Activated gamma-delta T cell treated with anti-CD3 and anti-CD28 coated beads, Interleukin-2, amount 50 U/mL, for 16 hours (primary cell): ENCODE measurements at regions not wholly inside any gene's neighbourhood (a gene's known extent, or its start where the extent isn't known, plus 50 kb on each side); places are given as distances from the start of the nearest gene placed in this dataset.
"Not testable (repeated sequence)": the region's sequence is repeated elsewhere in the genome, so short reads cannot be mapped to it uniquely, and the experiment has no call there.

Source experiments
- DNase-seq: peaks from one replicate; pipeline ENCODE4 v3.0.0-alpha.2; 2020; ENCODE audit warnings: low read depth

DNA sequence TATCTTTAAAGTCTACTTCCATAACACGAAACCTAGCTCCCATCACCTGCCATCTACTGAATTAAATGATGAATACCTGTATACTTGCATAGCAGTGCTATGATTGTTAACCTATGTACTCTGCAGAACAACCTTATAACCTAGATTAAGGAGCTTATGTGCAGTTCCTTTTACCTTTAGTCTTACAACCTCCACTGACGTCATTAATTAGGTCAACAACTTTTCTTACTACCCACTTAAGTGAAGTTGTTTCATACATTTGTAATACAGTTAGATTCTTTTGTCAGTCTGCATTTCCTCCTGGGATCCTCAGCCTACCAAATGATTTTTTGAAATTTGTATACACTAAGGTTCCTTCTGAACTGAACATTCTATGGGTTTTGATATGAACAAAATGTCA, 1082.3 kb downstream of the SUCLG1 start:
- DNase-seq, result no peak

DNA sequence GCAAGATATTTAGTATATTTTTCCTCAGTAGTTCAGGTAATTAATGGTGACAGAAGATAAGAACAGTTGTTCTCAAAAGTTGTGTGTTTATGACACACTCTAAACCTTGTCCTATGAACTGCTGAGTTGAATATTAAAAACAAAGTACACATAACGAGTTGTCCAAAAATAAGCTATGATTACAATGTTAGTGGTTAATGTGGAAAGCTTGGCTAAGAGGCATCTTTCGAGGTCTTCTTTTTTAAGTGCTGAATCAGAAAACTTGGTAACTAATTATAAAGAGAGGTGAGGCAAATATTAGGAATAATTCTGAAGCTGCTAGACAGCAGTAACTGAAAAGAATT, 1088.7 kb downstream of the SUCLG1 start:
- DNase-seq, result no peak

DNA sequence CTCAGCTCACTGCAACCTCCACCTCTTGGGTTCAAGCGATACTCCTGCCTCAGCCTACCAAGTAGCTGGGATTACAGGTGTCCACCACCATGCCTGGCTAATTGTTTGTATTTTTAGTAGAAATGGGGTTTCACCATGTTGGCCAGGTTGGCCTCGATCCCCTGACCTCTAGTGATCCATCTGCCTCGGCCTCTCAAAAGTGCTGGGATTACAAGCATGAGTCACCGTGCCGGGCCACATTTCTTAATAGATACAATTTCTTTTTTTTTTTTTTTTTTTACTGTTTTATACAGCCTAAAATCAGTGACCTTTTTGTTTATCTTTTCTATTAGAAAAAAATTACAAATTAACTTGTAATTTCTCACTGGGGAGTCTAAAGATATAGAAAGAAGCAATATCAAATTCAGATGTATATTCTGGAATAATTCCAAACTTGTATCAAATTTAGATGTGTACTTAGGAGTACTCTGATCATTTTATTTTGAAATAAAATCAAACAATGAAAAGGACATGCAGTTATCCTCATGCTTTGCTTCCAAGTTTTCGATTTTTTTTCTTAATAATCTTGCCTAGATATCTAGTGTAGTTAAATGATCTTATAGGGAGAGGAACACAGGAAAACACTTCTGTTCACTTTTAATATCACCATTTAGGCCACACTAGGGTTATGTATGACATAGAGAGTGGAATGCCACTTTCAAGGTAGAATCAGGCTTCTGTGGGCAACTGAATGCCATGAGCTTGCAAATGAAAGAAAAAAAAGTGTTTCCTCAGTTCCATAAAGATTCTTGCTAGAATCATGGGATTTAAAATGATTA, 1089.3 kb downstream of the SUCLG1 start:
- no peak for DNase-seq

DNA sequence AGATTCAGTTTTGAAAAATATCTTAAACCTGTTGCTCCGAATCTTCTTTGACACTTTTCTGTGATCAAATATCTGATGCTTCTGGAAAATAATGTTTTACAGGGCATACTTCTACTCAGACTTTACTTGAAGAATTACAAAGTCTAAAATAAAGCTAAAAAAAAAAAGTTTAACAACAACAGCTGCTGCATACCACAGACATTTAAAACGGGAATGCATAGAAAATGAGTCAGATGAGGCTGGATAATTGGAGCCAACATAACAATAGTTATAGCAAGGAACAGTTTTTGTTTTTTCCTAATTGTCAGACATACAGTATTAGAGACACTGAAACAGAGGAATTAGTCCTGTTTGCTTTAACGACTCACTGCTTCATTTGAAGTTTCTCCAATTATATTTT, 1090.2 kb downstream of the SUCLG1 start:
- no peak for DNase-seq

DNA sequence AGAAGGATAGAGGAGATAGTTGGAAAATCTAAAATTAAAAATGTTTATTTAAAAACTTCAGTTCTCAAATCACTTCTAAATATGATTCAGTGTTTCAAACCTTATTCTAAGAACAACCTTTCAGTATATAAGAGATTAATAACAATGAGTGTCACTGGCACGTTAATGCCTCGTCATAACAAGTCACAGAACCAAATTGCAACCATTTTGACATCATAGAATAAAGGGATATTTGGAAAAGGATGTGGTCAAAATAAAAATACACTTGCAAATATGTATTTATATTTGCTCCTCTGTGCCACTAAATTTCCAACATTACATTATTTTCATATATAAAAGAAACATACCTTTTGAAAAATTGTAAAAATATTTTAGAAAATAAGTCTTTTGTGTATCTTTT, 1090.6 kb downstream of the SUCLG1 start:
- no peak for DNase-seq

DNA sequence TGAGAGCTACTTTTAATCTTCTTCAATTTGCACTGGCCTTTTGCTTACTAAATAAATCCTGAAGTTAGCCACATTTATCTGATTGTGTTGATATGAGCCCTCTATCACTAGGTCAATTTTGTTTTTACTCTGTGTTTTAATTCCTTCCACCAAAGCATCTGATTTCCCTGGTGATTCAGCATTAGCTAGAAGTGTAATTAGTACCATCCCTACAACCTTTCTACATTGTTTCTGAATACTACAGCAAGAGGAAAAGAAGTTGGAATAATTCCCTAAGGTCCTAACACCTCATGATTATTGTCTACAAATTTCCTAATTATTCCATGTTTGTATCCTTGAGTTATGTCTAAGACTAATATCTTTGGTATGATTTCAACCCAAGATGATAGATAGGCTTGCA, 1093.6 kb downstream of the SUCLG1 start:
- no peak for DNase-seq

DNA sequence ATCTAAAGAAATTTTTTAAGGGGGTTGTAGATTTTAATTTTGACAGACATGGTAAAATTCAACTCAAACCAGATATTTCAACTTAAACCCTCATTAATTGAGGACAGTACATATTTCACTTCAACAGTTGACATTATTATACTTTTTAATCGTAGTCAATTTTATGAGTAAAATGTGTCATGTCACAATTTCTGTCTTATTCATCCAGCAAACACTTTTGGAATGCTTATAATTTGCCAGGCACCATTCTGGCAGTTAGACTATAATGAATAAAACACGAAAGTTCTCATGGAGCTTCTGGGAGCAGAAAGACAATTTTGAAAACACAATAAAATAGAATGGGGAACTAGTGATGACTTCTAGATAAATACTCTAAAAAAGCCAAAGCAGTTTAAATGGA, 1094.8 kb downstream of the SUCLG1 start:
- DNase-seq, result no peak

DNA sequence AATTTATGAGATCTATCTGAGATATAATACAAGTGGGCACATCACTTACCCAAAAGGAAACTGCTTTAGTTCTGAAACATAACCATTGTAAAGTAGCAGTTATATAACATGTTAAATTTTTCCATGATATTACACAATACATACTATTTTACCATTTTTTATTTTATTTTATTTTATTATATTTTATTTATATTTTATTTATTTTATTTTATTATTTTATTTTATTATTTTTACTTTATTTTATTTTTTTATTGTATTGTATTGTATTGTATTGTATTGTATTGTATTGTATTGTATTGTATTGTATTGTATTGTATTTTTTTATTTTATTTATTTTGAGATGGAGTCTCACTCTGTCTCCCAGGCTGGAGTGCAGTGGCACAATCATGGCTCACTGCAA, 1095.9 kb downstream of the SUCLG1 start:
- DNase-seq, result not testable (repeated sequence)

DNA sequence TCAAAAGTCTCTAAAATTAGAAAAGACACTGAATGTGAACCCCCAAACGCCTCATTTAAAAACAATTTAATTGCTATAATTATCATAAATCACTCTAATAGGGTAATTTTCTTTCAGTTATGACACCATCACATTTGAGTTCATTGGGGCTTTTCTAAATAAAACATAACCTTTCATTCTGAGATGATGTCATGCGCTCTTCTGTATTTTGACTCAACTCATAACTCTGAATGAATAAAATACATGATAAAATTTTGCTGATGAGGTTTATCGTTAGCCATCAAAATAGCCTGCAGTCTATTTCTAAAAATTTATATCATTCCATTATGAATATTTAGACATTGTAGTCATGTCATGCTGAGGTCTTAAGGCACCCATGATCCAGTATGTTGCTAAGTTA, 1099.7 kb downstream of the SUCLG1 start:
- DNase-seq, result no peak

DNA sequence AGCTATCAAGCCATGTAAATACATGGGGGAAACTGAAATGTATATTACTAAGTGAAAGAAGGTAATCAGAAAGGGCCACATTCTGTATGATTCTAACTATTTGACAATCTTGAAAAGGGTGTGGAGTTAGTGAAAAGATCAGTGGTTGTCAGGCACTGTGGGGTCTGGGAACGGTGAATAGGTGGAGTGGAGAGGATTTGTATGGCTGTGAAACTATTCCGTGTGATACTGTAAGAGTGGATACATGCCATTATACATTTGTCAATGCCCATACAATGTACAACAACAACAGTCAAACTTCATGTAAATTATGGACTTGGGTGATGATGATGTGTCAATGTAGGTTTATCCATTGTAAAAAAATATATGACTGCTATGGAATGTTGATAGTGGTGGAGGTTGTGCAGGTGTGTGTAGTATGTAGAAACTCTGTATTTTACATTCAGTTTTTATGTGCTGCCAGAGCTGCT, 1116.2 kb downstream of the SUCLG1 start:
- no peak for DNase-seq

DNA sequence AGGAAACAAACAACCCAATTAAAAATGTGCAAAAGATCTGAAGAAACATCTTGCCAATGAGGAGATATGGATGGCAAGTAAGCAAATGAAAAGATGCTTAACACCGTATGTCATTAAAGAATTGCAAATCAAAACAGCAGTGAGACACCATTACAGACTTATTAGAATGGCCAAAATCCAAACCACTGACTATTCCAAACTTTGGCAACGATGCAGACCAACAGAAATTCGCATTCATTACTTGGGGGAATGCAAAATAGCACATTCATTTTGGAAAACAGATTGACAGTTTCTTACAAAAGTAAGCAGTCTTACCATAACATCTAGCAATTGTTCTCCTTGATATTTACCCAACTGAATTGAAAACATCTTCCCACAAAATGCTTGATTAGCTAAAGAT, 1118.7 kb downstream of the SUCLG1 start:
- DNase-seq, result no peak

DNA sequence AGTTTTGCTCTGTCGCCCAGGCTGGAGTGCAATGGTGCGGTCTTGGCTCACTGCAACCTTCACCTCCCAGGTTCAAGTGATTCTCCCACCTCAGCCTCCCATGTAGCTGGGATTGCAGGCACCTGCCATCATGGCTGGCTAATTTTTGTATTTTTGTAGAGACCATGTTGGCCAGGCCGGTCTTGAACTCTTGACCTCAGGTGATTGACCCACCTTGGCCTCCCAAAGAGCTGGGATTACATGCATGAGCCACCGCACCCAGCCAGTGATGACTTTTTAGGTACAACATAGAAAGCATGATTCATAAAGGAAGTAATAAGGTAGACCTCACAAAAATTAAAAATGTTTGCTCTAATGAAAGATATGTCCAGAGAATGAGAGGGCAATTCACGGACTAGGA, 1119.1 kb downstream of the SUCLG1 start:
- DNase-seq, result not testable (repeated sequence)

DNA sequence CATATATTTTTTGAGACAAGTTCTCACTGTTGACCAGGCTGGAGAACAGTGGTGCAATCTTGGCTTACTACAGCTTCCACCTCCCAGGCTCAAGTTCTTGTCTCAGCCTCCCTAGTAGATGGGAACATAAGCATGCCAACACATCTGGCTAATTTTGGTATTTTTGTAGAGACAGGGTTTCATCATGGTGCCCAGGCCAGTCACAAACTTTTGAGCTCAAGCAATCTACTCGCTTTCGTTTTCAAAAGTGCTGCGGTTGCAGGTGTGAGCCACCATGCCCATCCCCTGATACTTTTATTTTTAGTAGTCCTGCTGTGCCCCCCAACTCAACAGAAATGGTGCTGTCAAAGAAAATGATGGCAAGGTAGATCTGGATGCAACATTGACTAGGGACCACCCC, 1127.3 kb downstream of the SUCLG1 start:
- DNase-seq, result no peak

DNA sequence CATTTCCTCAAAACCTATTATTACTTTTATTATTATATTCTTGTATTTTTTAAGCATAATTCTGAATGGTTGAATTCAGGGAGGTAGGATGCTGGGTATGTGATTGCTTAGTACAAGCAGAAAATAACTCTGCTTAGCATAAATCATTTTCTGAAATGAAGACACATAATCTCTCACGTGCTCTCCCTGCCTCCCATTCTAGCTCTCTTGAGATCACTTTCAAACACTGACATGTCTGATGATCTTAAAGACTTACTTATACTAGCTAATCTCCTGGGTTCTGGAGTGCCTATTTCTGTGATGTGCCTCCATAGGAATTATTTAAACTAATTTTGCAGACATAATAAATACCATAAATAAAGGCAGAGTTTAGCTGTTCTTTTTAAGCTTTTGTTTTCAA, 1136.0 kb downstream of the SUCLG1 start:
- no peak for DNase-seq

DNA sequence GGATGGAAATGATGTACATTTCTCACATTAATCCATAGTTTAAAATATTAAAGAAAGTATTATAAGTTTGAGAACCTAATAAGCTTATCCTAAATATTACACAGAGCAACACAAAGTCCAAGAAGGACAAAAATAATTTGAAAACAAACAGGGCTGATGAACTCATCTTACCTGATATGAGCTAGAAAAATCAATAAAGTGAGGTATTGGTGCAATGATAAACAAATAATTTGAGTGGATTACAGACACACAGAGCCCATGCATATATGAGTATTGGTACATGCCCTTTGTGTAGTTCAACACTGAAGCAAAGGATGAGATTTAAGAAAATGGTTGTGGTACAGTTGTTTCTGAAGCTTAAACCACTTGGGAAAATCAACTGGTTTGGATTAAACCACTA, 1139.0 kb downstream of the SUCLG1 start:
- no peak for DNase-seq

DNA sequence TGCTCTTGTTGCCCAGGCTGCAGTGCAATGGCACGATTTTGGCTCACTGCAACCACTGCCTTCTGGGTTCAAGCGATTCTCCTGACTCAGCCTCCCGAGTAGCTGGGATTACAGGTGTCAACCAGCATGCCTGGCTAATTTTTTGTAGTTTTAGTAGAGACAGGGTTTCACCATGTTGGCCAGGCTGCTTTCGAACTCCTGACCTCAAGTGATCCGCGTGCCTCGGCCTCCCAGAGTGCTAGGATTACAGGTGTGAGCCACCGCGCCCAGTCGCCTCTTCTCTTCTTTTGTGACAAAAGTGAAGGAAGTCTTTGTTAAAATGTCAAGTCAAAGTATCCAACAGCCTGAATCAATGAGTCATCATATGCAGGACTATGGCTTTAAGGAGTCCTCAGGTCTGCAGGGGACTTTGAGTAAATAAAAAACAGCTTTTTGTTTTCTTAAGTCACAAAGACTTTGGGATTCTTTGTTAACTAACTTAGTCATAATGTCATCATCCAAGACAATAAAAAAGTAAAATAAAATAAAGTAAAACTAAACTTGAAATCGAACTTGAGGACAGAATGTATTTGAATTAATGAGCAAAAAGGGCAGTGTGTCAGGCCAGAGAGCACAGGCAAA, 1153.2 kb downstream of the SUCLG1 start:
- DNase-seq, result no peak

DNA sequence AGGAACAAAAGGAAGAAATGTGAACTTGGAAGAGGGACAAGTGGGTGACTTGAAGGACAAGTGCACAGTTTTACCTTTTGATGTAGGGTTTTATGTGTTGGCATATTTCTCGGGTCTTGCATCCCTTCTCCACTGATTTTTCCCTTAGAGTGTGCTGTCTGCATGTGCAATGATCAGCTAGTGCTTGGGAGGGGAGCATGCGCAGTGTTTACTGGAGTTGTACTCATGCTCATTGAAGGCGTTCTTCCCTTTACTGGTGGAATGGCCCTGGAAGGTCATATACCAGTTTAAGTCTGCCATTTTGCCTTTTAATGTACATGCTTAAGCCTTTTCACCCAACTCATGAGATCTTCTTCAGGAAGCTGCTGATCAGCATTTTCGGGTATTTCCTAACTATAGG, 1168.0 kb downstream of the SUCLG1 start:
- no peak for DNase-seq

DNA sequence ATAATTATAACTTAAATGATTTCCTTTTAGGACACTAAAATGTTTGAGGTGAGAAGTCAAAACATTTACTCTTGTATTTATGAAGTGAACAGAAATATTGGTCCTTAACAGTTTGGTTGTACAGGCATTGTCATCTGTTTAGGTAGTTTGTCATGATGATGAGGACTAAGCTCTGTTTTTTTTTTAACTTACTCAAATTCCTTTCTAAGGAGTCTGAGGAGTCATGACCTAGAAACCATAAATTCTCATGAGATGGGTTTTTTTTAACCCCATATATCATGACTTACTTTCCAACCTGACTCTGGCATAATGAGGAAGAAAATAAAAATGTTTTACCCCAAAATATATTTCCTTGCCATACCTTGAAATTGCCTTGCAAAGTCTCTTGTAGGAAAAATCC, 1176.2 kb downstream of the SUCLG1 start:
- DNase-seq, result no peak

DNA sequence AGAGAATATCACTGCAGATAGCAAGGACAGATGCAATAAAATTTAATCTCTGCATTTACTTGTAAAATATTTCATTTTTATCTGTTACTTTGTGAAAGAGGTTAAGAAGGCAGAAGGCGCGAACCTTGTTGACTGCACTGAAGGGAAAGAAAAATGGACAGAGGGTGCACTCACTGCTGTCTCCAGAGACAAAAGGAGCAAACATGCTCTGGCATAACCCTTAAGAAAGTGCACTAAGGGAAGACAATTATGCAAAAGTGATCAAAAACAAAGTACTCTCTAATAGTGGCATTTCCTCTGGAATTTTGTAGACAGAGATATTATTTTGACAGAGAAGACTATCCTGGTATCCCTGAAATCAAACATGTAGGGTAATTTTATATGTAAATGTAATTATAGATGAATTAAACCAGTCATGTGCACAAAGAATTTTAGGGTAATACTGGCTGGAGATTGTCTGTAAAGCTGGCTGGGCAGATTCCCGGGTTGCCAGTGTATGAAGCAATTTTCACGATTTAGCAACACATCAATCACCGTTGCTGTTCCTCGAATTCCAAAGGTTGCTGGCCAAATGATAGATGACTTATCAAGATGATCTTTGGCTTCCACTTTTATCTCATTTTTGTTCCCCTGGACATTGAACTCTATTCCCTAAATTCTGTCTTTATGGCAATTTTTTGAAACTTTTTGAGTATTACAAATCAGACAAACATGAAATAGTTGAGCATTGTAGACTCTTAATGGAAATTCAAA, 1176.9 kb downstream of the SUCLG1 start:
- DNase-seq, result no peak

DNA sequence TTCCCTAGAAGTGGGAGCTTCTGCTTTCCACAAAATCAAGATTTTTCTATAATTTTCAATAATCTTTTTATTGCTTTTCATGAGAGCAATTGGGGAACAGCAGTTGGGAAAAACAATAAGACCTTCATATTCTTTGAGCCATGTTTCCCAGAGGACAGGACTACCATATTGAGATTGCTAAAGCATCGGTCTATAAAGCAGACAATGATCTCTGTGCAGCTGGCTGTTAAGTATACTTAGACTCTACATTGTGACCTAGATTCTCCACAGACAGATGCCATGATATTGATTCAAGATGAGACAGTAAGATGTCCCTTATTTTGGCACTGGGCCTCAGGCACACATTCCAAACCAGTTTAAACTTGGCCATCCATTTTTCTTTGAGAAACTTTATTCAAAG, 1178.7 kb downstream of the SUCLG1 start:
- DNase-seq, result no peak

DNA sequence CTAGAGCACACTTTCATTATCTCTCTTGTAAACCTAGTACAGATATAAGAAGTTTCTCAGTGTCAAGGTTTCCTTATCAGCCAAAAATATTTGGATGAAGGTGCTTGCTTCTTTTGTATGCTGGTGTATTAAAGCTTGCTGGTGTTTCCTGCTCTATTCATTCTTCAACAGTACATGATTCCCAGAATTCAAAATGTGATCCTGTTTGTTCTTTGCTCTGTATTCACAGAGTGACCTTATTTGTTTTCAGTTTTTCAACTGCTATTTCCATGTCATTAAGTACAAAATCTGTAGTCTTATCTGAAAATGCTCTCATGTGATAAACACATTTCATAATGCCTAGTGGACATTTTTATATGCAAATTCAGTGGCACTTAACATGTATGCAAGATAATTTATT, 1185.8 kb downstream of the SUCLG1 start:
- DNase-seq, result no peak

DNA sequence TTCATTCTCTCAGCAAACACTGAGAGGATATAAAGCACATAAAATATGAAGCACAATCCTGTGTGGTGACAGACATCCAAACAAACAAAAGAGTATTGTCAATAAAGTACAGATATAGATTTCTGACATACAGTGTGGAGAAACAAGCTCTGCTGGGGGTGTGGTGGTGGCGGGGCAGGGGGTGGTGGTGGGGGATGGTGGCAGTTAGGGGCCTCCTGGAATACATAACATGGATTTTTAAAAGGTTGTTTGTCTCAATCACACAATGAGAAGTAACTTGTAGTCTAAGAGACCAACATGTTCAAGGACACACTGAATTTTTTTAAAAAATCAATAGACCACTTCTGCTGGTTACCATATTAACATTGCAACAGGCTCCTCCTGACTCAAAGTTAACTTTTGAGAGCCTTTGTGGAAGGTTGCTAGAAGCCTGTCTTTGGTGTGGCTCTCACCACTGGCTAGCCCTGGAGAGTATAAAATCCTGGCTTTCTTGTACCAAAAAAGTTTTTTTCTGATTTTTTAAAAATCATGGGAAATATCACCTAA, 1197.4 kb downstream of the SUCLG1 start:
- no peak for DNase-seq

DNA sequence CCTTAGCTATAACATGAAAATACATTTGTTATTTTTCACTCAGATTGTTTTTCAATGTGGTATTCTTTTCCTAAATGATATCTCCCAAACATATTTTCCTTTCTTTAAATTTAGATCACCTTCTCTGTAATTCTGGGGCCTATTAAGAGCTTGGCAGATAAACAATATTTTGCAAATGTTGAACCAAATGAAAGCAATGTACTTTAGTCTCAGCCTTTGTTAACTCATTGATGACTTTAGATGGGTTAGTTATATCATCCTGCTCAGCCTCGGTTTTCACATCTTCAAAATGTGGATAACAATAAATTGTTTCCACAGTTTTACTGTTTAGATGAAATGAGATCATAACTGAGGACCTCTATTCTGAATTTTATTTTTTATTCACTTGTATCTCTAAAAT, 1205.2 kb downstream of the SUCLG1 start:
- DNase-seq, result no peak
